ENCODE measurements at regions not wholly inside any gene's neighbourhood (a gene's known extent, or its start where the extent isn't known, plus 50 kb on each side); places are given as distances from the start of the nearest gene placed in this dataset.
"Not testable (repeated sequence)": the region's sequence is repeated elsewhere in the genome, so short reads cannot be mapped to it uniquely, and the experiment has no call there.

DNA sequence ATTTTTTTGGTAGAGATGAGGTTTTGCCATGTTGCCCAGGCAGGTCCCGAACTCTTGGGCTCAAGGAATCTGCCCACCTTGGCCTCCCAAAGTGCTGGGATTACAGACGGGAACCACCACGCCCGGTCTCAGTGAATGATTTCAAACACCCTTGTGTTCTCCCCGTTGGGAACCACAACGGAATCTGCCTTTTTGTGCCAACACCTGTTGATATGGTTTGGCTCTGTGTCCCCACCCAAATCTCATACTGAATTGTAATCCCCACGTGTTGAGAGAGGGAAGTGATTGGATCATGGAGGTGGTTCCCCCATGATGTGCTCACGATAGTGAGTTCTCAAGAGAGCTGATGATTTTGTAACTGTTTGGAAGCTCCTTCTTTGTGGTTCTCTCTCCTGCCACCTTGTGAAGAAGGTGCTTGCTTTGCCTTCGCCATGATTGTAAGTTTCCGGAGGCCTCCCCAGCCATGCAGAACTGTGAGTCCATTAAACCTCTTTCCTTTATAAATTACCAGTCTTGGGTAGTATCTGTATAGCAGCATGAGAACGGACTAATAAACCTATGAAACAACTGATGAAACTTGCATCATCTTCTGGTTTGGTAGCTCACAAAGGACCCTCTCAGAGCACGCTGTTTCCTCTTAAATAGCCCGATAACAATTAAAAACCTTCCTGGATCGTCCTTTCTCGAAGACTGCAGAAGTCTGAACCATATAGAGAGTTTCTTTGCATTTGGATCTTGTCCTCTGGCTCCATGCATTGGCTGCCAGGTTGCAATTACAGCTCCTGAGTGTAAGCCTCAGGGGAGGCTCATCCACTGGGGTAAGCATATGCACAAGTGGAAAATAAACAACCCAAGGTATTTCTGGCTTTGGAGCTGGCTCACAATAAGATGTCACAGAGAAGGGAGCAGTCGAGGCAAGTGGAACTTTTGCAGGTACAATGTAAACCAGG lies 91.5 kb downstream of the SPRY4 start:
- no peak for DNase-seq (ENCODE audit: low spot score in 2 of 2)
- no peaks in the 10 kb centered on the region for H3K36me3 ChIP-seq
- H3K4me3 ChIP-seq: no peak overlapping the region
- WGBS, 2 donors: 83 to 86% methylated on average over 16 of the region's 16 CpGs
- H3K27ac ChIP-seq: no peak overlapping the region
- H3K4me1 ChIP-seq: peaks cover 0 to 3% (median 0%) of the 10 kb centered on the region in 4 donors
- TF ChIP-seq EP300 (IDR thresholded peaks at IDR 0.05) (no peak), POLR2A (IDR thresholded peaks at IDR 0.05) (no peak)
- TF ChIP-seq, protein P1, sequence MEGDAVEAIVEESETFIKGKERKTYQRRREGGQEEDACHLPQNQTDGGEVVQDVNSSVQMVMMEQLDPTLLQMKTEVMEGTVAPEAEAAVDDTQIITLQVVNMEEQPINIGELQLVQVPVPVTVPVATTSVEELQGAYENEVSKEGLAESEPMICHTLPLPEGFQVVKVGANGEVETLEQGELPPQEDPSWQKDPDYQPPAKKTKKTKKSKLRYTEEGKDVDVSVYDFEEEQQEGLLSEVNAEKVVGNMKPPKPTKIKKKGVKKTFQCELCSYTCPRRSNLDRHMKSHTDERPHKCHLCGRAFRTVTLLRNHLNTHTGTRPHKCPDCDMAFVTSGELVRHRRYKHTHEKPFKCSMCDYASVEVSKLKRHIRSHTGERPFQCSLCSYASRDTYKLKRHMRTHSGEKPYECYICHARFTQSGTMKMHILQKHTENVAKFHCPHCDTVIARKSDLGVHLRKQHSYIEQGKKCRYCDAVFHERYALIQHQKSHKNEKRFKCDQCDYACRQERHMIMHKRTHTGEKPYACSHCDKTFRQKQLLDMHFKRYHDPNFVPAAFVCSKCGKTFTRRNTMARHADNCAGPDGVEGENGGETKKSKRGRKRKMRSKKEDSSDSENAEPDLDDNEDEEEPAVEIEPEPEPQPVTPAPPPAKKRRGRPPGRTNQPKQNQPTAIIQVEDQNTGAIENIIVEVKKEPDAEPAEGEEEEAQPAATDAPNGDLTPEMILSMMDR (IDR thresholded peaks at IDR 0.05): no peak
- H3K9me3 ChIP-seq: peaks cover 0 to 1% (median 0%) of the 10 kb centered on the region in 4 donors
- H3K27me3 ChIP-seq: no peaks in the 10 kb centered on the region

DNA sequence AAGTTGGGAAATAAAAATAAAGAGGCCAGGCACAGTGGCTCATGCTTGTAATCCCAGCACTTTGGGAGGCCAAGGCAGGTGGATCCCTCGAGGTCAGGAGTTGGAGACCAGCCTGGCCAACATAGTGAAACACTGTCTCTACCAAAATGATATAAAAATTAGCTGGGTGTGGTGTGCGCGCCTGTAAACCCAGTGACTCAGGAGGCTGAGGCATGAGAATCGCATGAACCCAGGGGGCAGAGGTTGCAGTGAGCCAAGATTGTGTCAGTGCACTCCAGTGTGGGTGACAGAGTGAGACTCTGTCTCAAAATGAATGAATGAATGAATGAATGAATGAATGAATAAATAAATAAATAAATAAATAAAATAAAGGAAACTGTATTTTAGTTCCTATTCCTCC lies 93.9 kb downstream of the SPRY4 start:
- H3K36me3 ChIP-seq; H3K27me3 ChIP-seq; H3K4me3 ChIP-seq; H3K4me1 ChIP-seq; H3K9me3 ChIP-seq; H3K27ac ChIP-seq; DNase-seq (ENCODE audit: low spot score in 2 of 2): not testable (repeated sequence)
- 83 to 85% methylated on average over 4 of the region's 4 CpGs for WGBS, 2 donors

DNA sequence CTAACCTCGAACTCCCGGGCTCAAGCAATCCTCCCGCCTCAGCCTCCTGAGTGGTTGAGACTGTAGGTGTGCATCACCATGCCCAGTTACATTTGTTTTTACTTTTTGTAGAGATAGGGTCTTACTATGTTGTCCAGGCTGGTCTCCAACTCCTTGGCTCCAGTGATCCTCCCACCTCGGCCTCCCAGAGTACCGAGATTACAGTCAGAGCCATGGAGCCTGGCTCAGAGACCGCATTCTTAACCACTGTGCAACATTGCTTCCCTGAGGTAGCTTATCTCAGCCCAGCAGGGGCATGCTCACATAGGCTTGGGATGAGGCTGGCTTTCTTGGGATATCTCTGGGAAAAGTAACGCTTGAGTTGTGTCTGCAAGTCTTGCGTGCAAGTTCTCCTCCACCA lies 99.7 kb downstream of the SPRY4 start:
- H3K27me3 ChIP-seq: no peaks in the 10 kb centered on the region
- peaks cover 0 to 12% (median 7%) of the 10 kb centered on the region in 4 donors for H3K4me1 ChIP-seq
- peaks cover 0 to 4% (median 0%) of the 10 kb centered on the region in 4 donors for H3K9me3 ChIP-seq
- no peaks in the 10 kb centered on the region for H3K36me3 ChIP-seq
- H3K4me3 ChIP-seq: no peak overlapping the region
- DNase-seq (ENCODE audit: low spot score in 2 of 2): no peak
- TF ChIP-seq, protein P1 (IDR thresholded peaks at IDR 0.05): no peak
- TF ChIP-seq EP300 (IDR thresholded peaks at IDR 0.05) (no peak), POLR2A (IDR thresholded peaks at IDR 0.05) (no peak)
- no peak overlapping the region for H3K27ac ChIP-seq
- WGBS, 2 donors: 96 to 98% methylated on average over 8 of the region's 8 CpGs

DNA sequence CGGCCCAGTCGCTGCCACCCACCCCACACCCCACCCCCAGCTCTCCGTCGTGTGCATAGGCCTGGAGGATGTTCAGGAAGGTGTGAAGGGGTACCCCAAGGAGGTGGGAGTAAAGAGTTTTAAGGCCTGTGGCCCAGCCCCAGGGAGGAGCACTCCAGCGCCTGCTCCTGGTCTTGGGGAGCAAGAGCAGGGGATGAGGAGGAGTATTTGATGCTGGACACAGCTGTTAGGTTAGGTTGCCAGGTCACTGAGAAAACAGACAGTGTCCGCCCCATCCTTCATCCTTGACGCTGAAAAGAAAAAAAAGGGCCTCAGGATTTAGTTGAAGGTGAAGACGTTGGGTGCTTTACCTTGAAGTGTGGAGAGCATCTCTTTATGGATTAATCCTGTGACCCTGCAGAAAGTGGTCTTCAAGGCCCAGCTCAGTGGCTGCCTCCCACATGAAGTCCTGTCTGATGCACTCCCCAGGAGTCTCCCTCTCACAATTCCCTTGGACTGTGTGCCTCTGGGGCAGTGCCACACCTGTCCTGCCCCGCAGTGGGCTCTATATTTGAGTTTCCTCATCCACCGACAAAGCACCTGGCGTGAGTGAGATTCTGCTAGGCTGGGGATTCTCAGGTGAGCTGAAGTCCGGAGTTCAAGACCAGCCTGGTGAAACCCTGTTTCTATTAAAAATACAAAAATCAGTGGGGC lies 101.8 kb downstream of the SPRY4 start:
- peaks cover 0 to 12% (median 7%) of the 10 kb centered on the region in 4 donors for H3K4me1 ChIP-seq
- H3K27me3 ChIP-seq: no peaks in the 10 kb centered on the region
- TF ChIP-seq EP300 (IDR thresholded peaks at IDR 0.05) (no peak), POLR2A (IDR thresholded peaks at IDR 0.05) (no peak)
- TF ChIP-seq, protein P1 (IDR thresholded peaks at IDR 0.05): no peak
- 85 to 90% methylated on average over 12 of the region's 12 CpGs for WGBS, 2 donors
- no peaks in the 10 kb centered on the region for H3K9me3 ChIP-seq
- H3K27ac ChIP-seq: no peak overlapping the region
- DNase-seq (ENCODE audit: low spot score in 2 of 2): no peak
- H3K36me3 ChIP-seq: no peaks in the 10 kb centered on the region
- no peak overlapping the region for H3K4me3 ChIP-seq

DNA sequence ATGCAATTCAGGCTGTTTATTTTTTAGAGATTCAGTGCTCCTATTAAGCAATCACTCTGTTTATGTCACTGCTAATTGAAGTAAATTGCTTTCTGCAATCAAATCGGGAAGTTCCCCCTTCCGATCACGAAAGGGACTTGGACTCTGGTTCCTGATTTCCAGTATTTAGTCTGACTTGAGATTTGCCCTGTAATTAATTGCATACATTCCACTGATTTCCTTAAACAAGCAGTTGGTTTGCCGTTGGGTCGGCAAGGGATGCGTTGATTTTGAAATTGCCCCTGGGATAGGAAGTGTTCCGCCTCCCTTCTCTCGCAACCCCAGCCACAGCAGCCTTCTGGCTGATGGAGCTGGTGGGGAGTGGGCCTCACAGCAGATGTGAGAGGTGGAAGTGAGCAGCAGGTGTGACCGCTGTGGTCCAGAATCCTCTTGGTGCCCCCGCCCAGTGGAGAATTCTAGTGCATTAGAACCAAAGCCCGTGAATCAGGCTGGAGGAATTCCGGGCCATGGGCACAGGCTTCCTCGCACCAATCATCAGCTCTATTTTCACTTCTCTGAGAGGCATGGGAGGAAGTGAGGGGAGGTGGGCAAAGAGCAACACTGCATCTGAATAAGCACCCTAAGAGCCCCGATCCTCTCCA lies 102.5 kb downstream of the SPRY4 start:
- Histone ChIP-seq H3K27ac (no peak overlapping the region), H3K4me3 (no peak overlapping the region), H3K27me3 (no peaks in the 10 kb centered on the region), H3K36me3 (no peaks in the 10 kb centered on the region), H3K4me1 (peaks cover 0 to 12% (median 7%) of the 10 kb centered on the region in 4 donors), H3K9me3 (no peaks in the 10 kb centered on the region)
- no peak for DNase-seq (ENCODE audit: low spot score in 2 of 2)
- WGBS, 2 donors: 65 to 67% methylated on average over 14 of the region's 14 CpGs
- no peak for TF ChIP-seq POLR2A (IDR thresholded peaks at IDR 0.05)
- TF ChIP-seq EP300 (IDR thresholded peaks at IDR 0.05): no peak
- TF ChIP-seq, protein P1 (IDR thresholded peaks at IDR 0.05): no peak
